Adrenal gland (tissue), 9 donors: ENCODE measurements at regions not wholly inside any gene's neighbourhood (a gene's known extent, or its start where the extent isn't known, plus 50 kb on each side); places are given as distances from the start of the nearest gene placed in this dataset.

Source experiments
- DNase-seq, 7 donors: peaks; one replicate each; pipeline ENCODE4 v3.0.0-alpha.2; 2019 to 2020
- H3K27ac ChIP-seq, 5 donors: fragments of 200-600 bp; sonication (generic) in 4 of 5; 1 replicate in 3 of 5; 2 replicates in 2 of 5; pipeline versions ENCODE4 v1.5.1 to v1.8.0; 2016 to 2020; ENCODE audit warnings: mild to moderate bottlenecking in 1 of 5
- H3K27me3 ChIP-seq: fragments of 200-600 bp; 2 replicates; pipeline ENCODE4 v1.8.0; 2021
- H3K36me3 ChIP-seq, 2 donors: fragments of 200-600 bp; replicated peaks in 1 of 2; 1 replicate in 1 of 2; 2 replicates in 1 of 2; pipeline versions ENCODE4 v1.5.1 to v1.8.0; 2018 to 2022
- H3K4me1 ChIP-seq, 2 donors: fragments of 200-600 bp; replicated peaks in 1 of 2; 1 replicate in 1 of 2; 2 replicates in 1 of 2; pipeline versions ENCODE4 v1.5.1 to v1.8.0; 2018 to 2021
- H3K4me3 ChIP-seq, 4 donors: fragments of 200-600 bp; sonication (generic) in 3 of 4; one replicate each; pipeline ENCODE4 v1.5.1; 2016 to 2018
- H3K9me3 ChIP-seq, 3 donors: fragments of 200-600 bp; sonication (generic) in 1 of 3; replicated peaks in 1 of 3; 1 replicate in 2 of 3; 2 replicates in 1 of 3; pipeline versions ENCODE4 v1.5.1 to v1.8.0; 2016 to 2021
- CTCF ChIP-seq, 6 experiments: fragments of 450-650 bp in 4 of 6; fragments of 200-600 bp in 2 of 6; sonication (generic) in 1 of 6; IDR thresholded peaks; 1 replicate in 5 of 6; 2 replicates in 1 of 6; pipeline versions ENCODE4 v1.5.1 to v1.8.0; 2016 to 2021; ENCODE audit warnings: antibody characterized with exemption in 6 of 6, mild to moderate bottlenecking in 2 of 6, moderate library complexity in 1 of 6
- POLR2A ChIP-seq, 2 donors: fragments of 450-650 bp; IDR thresholded peaks; one replicate each; pipeline ENCODE4 v1.6.1; 2017; ENCODE audit warnings: antibody characterized with exemption in 2 of 2, mild to moderate bottlenecking in 2 of 2, moderate library complexity in 1 of 2
- WGBS, 4 donors: extraction: QIAGEN DNeasy Blood & Tissue Kit in 2 of 4; methylation state at CpG; one replicate each; pipeline versions ENCODE4 v1.1.5 to v1.1.7; 2013 to 2017; 5-methylcytosine and 5-hydroxymethylcytosine counted together
- intact Hi-C, 2 donors: fragments of 100-400 bp; cut with DNase I; formaldehyde crosslinking; loops; one replicate each; pipeline versions ENCODE4 v1.14.1 to v1.15.0; 2022 to 2023
- donor health status: healthy with polysubstance abuse.
- donor health status: Bipolar disorder and iron deficiency.
- donor health status: DM: yes; HTN: yes; CAD: no.
- donor health status: DM: no; HTN: no; CAD: no.
- donor health status: DM: no; HTN: no; CAD: no.

GRCh38 chr11:39968071-39968470 lies 1491.4 kb downstream of the LRRC4C start:
- Histone ChIP-seq H3K4me3 (no peak overlapping the region), H3K27me3 (no peaks in the 10 kb centered on the region), H3K9me3 (no peaks in the 10 kb centered on the region), H3K36me3 (no peaks in the 10 kb centered on the region), H3K27ac (no peak overlapping the region), H3K4me1 (no peaks in the 10 kb centered on the region)
- WGBS, 4 donors: 87 to 91% (median 88%) methylated on average over 5 of the region's 5 CpGs
- no peak for TF ChIP-seq CTCF (IDR thresholded peaks at IDR 0.05)
- TF ChIP-seq POLR2A (IDR thresholded peaks at IDR 0.05): no peak
- no peak for DNase-seq
- intact Hi-C loops: no loop called here

DNA sequence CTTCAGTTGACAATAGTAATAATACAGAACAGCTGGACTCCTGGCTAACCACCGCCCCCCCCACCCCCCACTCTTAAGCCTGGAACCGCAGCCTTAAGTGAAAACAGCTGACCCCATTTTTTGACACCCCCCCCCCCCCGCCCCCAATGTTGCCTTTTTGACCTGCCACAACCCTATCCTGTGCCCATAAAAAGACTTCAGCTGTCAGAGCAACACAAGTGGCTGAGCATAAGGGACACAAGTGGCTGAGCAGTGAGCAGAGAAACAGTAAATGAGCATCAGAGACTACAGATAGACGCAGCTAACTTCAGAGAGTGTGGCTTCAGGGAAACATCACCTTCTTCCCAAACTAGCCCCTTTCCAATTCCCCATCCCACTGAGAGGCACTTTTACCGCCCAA lies 1493.8 kb downstream of the LRRC4C start:
- Histone ChIP-seq H3K4me1 (no peaks in the 10 kb centered on the region), H3K27ac (no peak overlapping the region), H3K36me3 (no peaks in the 10 kb centered on the region), H3K4me3 (no peak overlapping the region), H3K9me3 (no peaks in the 10 kb centered on the region), H3K27me3 (no peaks in the 10 kb centered on the region)
- intact Hi-C loops: no loop called here
- DNase-seq: no peak
- WGBS, 4 donors: 51 to 81% (median 67%) methylated on average over 4 to 5 of the region's 5 CpGs
- no peak for TF ChIP-seq POLR2A (IDR thresholded peaks at IDR 0.05)
- TF ChIP-seq CTCF (IDR thresholded peaks at IDR 0.05): no peak

DNA sequence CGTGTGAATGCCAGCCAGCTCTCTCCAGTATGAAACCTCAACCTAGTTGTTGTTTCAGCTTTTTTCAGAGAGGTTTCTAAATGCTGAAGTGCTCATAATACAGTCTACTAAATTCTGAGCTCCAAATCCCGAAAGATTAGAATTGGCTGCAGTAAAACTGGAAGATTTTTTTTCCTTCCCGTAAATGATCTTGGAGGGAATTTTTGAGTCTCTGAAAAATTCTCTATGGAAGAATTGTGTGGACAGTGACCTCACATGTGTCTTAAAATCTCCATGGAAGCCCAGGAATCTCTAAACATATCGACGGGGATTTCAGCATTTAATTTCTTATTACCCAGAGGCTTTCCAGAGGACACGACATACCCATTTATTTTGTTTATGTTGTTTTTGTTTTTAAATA lies 1499.2 kb downstream of the LRRC4C start:
- Histone ChIP-seq H3K27ac (no peak overlapping the region), H3K27me3 (no peaks in the 10 kb centered on the region), H3K9me3 (no peaks in the 10 kb centered on the region), H3K36me3 (no peaks in the 10 kb centered on the region), H3K4me3 (no peak overlapping the region), H3K4me1 (no peaks in the 10 kb centered on the region)
- no peak for DNase-seq
- WGBS, 4 donors: 71 to 78% (median 73%) methylated on average over 6 of the region's 6 CpGs
- no peak for TF ChIP-seq CTCF (IDR thresholded peaks at IDR 0.05)
- no peak for TF ChIP-seq POLR2A (IDR thresholded peaks at IDR 0.05)
- intact Hi-C loops: no loop called here

DNA sequence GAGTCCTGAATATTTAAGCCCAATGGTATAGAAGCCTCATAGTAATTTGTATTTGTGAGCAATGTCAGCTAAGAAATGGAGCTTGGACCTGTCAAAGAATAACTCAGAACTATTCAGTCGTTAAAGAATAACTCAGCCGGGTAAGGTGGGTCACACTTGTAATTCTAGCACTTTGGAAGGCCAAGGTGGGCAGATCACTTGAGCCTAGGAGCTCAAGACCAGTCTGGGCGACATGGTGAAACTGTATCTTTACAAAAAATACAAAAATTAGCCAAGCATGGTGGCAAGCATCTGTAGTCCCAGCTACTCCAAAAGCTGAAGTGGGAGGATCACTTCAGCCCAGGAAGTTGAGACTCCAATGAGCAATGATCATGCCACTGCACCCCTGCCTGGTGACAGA lies 1526.5 kb downstream of the LRRC4C start:
- H3K4me3 ChIP-seq: no peak overlapping the region
- intact Hi-C loops: no loop called here
- 61 to 86% (median 77%) methylated on average over 3 of the region's 3 CpGs for WGBS, 4 donors
- no peaks in the 10 kb centered on the region for H3K4me1 ChIP-seq
- no peak for TF ChIP-seq CTCF (IDR thresholded peaks at IDR 0.05)
- no peak for TF ChIP-seq POLR2A (IDR thresholded peaks at IDR 0.05)
- H3K27ac ChIP-seq: no peak overlapping the region
- no peaks in the 10 kb centered on the region for H3K27me3 ChIP-seq
- H3K9me3 ChIP-seq: no peaks in the 10 kb centered on the region
- DNase-seq: no peak
- no peaks in the 10 kb centered on the region for H3K36me3 ChIP-seq
